ENCODE measurements at regions not wholly inside any gene's neighbourhood (a gene's known extent, or its start where the extent isn't known, plus 50 kb on each side); places are given as distances from the start of the nearest gene placed in this dataset.

DNA sequence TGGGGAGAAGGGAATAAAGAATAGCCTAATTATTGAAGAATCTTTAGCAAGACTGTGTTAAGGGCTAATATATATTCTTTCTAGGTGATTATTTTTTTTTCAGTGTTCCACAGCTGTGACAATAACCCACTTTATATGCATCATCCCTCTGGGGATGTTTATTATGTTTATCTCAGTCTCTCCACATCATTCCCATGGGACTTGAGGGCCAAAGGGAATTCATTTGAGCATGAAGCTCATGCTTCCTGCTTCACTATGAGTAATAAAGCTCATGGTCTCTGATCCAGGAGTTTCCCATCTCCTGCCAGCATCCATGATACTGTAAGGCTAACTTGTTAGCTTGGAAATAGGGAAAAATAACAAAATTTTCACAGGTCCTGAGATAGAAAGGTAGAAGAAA lies 1888.4 kb downstream of the LRRC4C start:
- TF ChIP-seq NCOA6 (IDR thresholded peaks at IDR 0.05) (no peak), KHSRP (IDR thresholded peaks at IDR 0.05) (no peak), POU5F1 (IDR thresholded peaks at IDR 0.05; ENCODE audit: borderline replicate concordance, low read depth, low read length, partially characterized antibody) (no peak), SLC30A9 (CRISPR knock-in tag; IDR thresholded peaks at IDR 0.05) (no peak), ELF4 (CRISPR knock-in tag; IDR thresholded peaks at IDR 0.05) (no peak), ZNF224 (CRISPR knock-in tag; IDR thresholded peaks at IDR 0.05) (no peak), BRF1 (IDR thresholded peaks at IDR 0.05; ENCODE audit: borderline replicate concordance, extremely low read depth, insufficient read length) (no peak), IFI16 (CRISPR knock-in tag; IDR thresholded peaks at IDR 0.05) (no peak)
- Histone ChIP-seq H3K79me2 (ENCODE audit: control insufficient read depth, insufficient read depth, low read length) (no peaks in the 10 kb centered on the region), H3K9ac (ENCODE audit: insufficient read depth in 1 of 2, low read depth in 2 of 2, low read length in 2 of 2) (no peak overlapping the region), H3K27ac (ENCODE audit: extremely low read depth, low read depth, low read length) (no peak overlapping the region), H3K27me3 (ENCODE audit: control insufficient read depth in 2 of 2, insufficient read depth in 2 of 2, low read length in 2 of 2) (no peaks in the 10 kb centered on the region), H3K9me1 (ENCODE audit: control insufficient read depth, insufficient read depth, low read length) (no peaks in the 10 kb centered on the region), H3K4me2 (ENCODE audit: insufficient read depth, low read length) (no peak overlapping the region), H3K36me3 (ENCODE audit: control insufficient read depth, insufficient read depth, low read length) (no peaks in the 10 kb centered on the region), H3K4me1 (replicated peaks in 1 of 2; ENCODE audit: control insufficient read depth in 2 of 2, insufficient read depth in 2 of 2, low read length in 2 of 2) (no peaks in the 10 kb centered on the region), H2AFZ (ENCODE audit: low read depth, low read length) (no peak overlapping the region), H3K9me3 (replicated peaks; ENCODE audit: control insufficient read depth, insufficient read depth, low read depth, low read length) (no peaks in the 10 kb centered on the region), H4K20me1 (replicated peaks; ENCODE audit: control insufficient read depth, insufficient read depth, low read length) (no peaks in the 10 kb centered on the region), H3K4me3 (no peak overlapping the region)
- DNase-seq (ENCODE audit: extremely low read depth in 1 of 4, low spot score in 3 of 4) (no peak), FAIRE-seq (no peak), ATAC-seq (no peak)
- CTCF ChIA-PET (ENCODE audit: low intra/inter-chr PET ratio), result no interaction called here
- in situ Hi-C loops (cut with MboI) (no loop called here), intact Hi-C loops (cut with micrococcal nuclease) (no loop called here)
- no TSS peak for BruUV-seq (replicated peaks)
- POLR2A ChIA-PET, result no interaction called here

DNA sequence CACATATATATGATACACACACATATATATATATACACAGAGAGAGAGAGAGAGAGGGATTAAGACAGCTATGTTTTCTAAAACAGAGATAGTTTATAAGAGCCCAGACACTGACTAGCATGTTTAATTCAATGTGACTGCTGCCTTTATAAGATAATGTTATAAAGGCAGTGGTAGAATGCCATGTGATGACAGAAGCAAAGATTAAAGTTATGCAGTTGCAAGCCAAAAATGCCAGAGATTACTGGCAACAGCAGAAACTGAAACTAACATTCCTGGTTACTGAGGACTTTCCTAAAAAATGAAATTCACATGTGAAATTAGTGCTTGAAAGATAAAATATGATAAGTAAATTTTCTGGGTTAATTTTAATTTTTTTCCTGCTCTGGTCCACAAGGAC lies 1888.9 kb downstream of the LRRC4C start:
- ChIA-PET CTCF (ENCODE audit: low intra/inter-chr PET ratio) (no interaction called here), POLR2A (no interaction called here)
- intact Hi-C loops (cut with micrococcal nuclease) (no loop called here), in situ Hi-C loops (cut with MboI) (no loop called here)
- H3K9me1 ChIP-seq (ENCODE audit: control insufficient read depth, insufficient read depth, low read length), result no peaks in the 10 kb centered on the region
- FAIRE-seq, result no peak
- no peaks in the 10 kb centered on the region for H4K20me1 ChIP-seq (replicated peaks; ENCODE audit: control insufficient read depth, insufficient read depth, low read length)
- H3K27ac ChIP-seq (ENCODE audit: extremely low read depth, low read depth, low read length), result no peak overlapping the region
- no TSS peak for BruUV-seq (replicated peaks)
- H3K4me3 ChIP-seq, result no peak overlapping the region
- no peaks in the 10 kb centered on the region for H3K4me1 ChIP-seq (replicated peaks in 1 of 2; ENCODE audit: control insufficient read depth in 2 of 2, insufficient read depth in 2 of 2, low read length in 2 of 2)
- H3K36me3 ChIP-seq (ENCODE audit: control insufficient read depth, insufficient read depth, low read length), result no peaks in the 10 kb centered on the region
- DNase-seq (ENCODE audit: extremely low read depth in 1 of 4, low spot score in 3 of 4), result no peak
- H2AFZ ChIP-seq (ENCODE audit: low read depth, low read length), result no peak overlapping the region
- no peak for ATAC-seq
- H3K79me2 ChIP-seq (ENCODE audit: control insufficient read depth, insufficient read depth, low read length), result no peaks in the 10 kb centered on the region
- H3K9ac ChIP-seq (ENCODE audit: insufficient read depth in 1 of 2, low read depth in 2 of 2, low read length in 2 of 2), result no peak overlapping the region
- no peaks in the 10 kb centered on the region for H3K27me3 ChIP-seq (ENCODE audit: control insufficient read depth in 2 of 2, insufficient read depth in 2 of 2, low read length in 2 of 2)
- H3K9me3 ChIP-seq (replicated peaks; ENCODE audit: control insufficient read depth, insufficient read depth, low read depth, low read length), result no peaks in the 10 kb centered on the region
- no peak for TF ChIP-seq ZNF644 (tag; IDR thresholded peaks at IDR 0.05; ENCODE audit: low read depth)
- TF ChIP-seq, protein P1, sequence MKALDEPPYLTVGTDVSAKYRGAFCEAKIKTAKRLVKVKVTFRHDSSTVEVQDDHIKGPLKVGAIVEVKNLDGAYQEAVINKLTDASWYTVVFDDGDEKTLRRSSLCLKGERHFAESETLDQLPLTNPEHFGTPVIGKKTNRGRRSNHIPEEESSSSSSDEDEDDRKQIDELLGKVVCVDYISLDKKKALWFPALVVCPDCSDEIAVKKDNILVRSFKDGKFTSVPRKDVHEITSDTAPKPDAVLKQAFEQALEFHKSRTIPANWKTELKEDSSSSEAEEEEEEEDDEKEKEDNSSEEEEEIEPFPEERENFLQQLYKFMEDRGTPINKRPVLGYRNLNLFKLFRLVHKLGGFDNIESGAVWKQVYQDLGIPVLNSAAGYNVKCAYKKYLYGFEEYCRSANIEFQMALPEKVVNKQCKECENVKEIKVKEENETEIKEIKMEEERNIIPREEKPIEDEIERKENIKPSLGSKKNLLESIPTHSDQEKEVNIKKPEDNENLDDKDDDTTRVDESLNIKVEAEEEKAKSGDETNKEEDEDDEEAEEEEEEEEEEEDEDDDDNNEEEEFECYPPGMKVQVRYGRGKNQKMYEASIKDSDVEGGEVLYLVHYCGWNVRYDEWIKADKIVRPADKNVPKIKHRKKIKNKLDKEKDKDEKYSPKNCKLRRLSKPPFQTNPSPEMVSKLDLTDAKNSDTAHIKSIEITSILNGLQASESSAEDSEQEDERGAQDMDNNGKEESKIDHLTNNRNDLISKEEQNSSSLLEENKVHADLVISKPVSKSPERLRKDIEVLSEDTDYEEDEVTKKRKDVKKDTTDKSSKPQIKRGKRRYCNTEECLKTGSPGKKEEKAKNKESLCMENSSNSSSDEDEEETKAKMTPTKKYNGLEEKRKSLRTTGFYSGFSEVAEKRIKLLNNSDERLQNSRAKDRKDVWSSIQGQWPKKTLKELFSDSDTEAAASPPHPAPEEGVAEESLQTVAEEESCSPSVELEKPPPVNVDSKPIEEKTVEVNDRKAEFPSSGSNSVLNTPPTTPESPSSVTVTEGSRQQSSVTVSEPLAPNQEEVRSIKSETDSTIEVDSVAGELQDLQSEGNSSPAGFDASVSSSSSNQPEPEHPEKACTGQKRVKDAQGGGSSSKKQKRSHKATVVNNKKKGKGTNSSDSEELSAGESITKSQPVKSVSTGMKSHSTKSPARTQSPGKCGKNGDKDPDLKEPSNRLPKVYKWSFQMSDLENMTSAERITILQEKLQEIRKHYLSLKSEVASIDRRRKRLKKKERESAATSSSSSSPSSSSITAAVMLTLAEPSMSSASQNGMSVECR (CRISPR knock-in tag; IDR thresholded peaks at IDR 0.05), result no peak
- TF ChIP-seq ZNF197 (CRISPR knock-in tag; IDR thresholded peaks at IDR 0.05; ENCODE audit: low read depth), result no peak
- no peak for TF ChIP-seq MYBL2 (IDR thresholded peaks at IDR 0.05; ENCODE audit: low read depth)
- no peak for TF ChIP-seq MYBL2 (CRISPR knock-in tag; IDR thresholded peaks at IDR 0.05; ENCODE audit: borderline replicate concordance)
- no peak for TF ChIP-seq ESRRB (CRISPR knock-in tag; IDR thresholded peaks at IDR 0.05; ENCODE audit: borderline replicate concordance)
- H3K4me2 ChIP-seq (ENCODE audit: insufficient read depth, low read length), result no peak overlapping the region
